Right lobe of liver (tissue), 6 donors: ENCODE measurements at regions not wholly inside any gene's neighbourhood (a gene's known extent, or its start where the extent isn't known, plus 50 kb on each side); places are given as distances from the start of the nearest gene placed in this dataset.

Experiments used
- ATAC-seq, 4 donors: fragments of 200-7000 bp; cut with Tn5 transposase; one replicate each; pipeline ENCODE4 v1.9.1; 2020; ENCODE audit warnings: mild to moderate bottlenecking in 4 of 4, moderate library complexity in 4 of 4
- DNase-seq, 3 donors: peaks; one replicate each; pipeline ENCODE4 v3.0.0-alpha.2; 2020
- H3K27ac ChIP-seq, 3 donors: fragments of 200-600 bp; one replicate each; pipeline ENCODE4 v1.8.0; 2022
- H3K27me3 ChIP-seq, 2 donors: fragments of 200-600 bp; one replicate each; pipeline ENCODE4 v1.8.0; 2022
- H3K36me3 ChIP-seq, 4 donors: fragments of 200-600 bp; sonication (generic) in 1 of 4; one replicate each; pipeline versions ENCODE4 v1.5.1 to v1.8.0; 2017 to 2022; ENCODE audit warnings: control low read depth in 1 of 4
- H3K4me1 ChIP-seq, 4 donors: fragments of 200-600 bp; sonication (generic) in 1 of 4; one replicate each; pipeline versions ENCODE4 v1.5.1 to v1.8.0; 2017 to 2022; ENCODE audit warnings: control low read depth in 1 of 4
- H3K4me3 ChIP-seq, 3 donors: fragments of 200-600 bp; one replicate each; pipeline ENCODE4 v1.8.0; 2022
- H3K9me3 ChIP-seq, 4 donors: fragments of 200-600 bp; sonication (generic) in 1 of 4; one replicate each; pipeline versions ENCODE4 v1.5.1 to v1.8.0; 2017 to 2022; ENCODE audit warnings: control low read depth in 1 of 4
- POLR2A ChIP-seq: fragments of 450-650 bp; IDR thresholded peaks from one replicate; pipeline ENCODE4 v1.6.1; 2017; ENCODE audit warnings: antibody characterized with exemption, mild to moderate bottlenecking
- WGBS: methylation state at CpG from one replicate; pipeline ENCODE4 v1.1.6; 2018; ENCODE audit warnings: low coverage, low lambda C conversion rate; ENCODE audit not compliant: insufficient coverage; ENCODE audit errors: missing lambda C conversion rate; 5-methylcytosine and 5-hydroxymethylcytosine counted together
- intact Hi-C, 2 donors: fragments of 100-400 bp; cut with DNase I; formaldehyde crosslinking; loops; one replicate each; pipeline versions ENCODE4 v1.11.2 to v1.14.1; 2022
- TF ChIP-seq, protein P1 (sequence below), 4 donors: fragments of 200-600 bp in 3 of 4; fragments of 450-650 bp in 1 of 4; IDR thresholded peaks; one replicate each; pipeline versions ENCODE4 v1.5.1 to v1.8.0; 2016 to 2022; ENCODE audit warnings: antibody characterized with exemption in 4 of 4, mild to moderate bottlenecking in 2 of 4
- donor health status: DM: no; HTN: yes; CAD: no.
- donor health status: DM: no; HTN: no; CAD: no.
- donor health status: DM: no; HTN: no; CAD: no.
- donor health status: DM: no; HTN: yes; CAD: no.
- donor health status: DM: no; HTN: yes; CAD: no.

DNA sequence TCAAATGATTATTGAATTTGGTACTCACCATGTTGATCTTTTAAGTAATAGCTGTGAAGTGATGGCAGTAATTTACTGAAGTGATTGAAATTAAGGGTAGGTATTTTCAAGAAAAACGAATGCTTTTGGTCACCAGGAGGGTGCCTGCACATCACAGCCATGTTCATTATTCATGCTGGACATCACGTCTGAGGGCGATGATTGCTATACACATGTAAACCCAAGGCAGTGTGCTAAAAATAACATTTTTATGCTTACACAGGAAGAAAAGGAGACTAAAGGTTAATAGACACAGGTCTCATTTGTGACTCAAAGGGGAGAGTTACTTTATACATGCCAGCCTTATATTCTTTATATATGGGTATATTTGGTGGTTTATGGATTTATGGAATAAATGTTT lies 1146.0 kb downstream of the NLGN4X start:
- Histone ChIP-seq H3K9me3 (no peaks in the 10 kb centered on the region), H3K36me3 (no peaks in the 10 kb centered on the region), H3K4me3 (no peak overlapping the region), H3K4me1 (no peaks in the 10 kb centered on the region), H3K27me3 (no peaks in the 10 kb centered on the region), H3K27ac (no peak overlapping the region)
- ATAC-seq: no peak
- DNase-seq: no peak
- 41% methylated on average over 3 of the region's 3 CpGs for WGBS
- TF ChIP-seq, protein P1, sequence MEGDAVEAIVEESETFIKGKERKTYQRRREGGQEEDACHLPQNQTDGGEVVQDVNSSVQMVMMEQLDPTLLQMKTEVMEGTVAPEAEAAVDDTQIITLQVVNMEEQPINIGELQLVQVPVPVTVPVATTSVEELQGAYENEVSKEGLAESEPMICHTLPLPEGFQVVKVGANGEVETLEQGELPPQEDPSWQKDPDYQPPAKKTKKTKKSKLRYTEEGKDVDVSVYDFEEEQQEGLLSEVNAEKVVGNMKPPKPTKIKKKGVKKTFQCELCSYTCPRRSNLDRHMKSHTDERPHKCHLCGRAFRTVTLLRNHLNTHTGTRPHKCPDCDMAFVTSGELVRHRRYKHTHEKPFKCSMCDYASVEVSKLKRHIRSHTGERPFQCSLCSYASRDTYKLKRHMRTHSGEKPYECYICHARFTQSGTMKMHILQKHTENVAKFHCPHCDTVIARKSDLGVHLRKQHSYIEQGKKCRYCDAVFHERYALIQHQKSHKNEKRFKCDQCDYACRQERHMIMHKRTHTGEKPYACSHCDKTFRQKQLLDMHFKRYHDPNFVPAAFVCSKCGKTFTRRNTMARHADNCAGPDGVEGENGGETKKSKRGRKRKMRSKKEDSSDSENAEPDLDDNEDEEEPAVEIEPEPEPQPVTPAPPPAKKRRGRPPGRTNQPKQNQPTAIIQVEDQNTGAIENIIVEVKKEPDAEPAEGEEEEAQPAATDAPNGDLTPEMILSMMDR (IDR thresholded peaks at IDR 0.05): no peak
- no peak for TF ChIP-seq POLR2A
- intact Hi-C loops: no loop called here

DNA sequence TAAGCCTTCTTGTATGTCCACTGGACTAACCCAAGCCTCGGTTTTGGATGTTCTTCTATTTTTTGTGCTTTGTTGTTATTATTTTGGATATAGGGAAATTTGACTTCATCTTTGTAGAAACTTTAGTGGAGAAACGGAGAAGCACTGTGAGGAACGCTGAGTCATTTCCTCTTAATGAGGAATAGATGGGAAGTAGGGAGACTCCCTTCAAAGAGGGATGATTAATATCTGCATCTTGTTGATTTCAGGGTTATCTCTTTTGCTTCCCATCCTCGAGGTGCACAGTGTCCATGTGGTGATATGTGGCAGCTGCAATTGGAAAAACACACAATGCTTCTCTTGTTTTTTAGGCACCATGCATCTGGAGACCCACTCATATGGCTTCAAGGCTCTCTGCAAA lies 1147.9 kb downstream of the NLGN4X start:
- WGBS: 21% methylated on average over 4 of the region's 4 CpGs
- Histone ChIP-seq H3K9me3 (no peaks in the 10 kb centered on the region), H3K4me1 (no peaks in the 10 kb centered on the region), H3K4me3 (no peak overlapping the region), H3K27me3 (no peaks in the 10 kb centered on the region), H3K36me3 (no peaks in the 10 kb centered on the region), H3K27ac (no peak overlapping the region)
- TF ChIP-seq, protein P1 (IDR thresholded peaks at IDR 0.05): no peak
- TF ChIP-seq POLR2A: no peak
- DNase-seq (no peak), ATAC-seq (no peak)
- intact Hi-C loops: no loop called here

DNA sequence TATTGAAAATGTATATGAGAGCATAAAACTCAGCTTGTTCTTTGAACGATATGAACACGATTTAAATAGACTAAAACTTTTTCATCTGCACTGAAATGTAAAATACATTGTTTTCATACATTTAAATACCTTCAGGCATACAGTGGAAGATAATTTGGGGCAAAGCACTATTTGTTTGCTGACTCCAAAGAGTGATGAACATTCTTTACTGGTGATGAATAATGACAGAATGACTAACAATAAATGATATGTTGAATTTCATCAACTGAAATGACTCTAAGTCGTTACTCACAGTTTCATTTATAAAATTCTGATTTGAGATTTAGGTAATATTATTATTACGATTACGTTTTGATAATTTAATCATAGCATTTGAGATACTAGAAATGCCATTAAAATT lies 1160.1 kb downstream of the NLGN4X start:
- DNase-seq: no peak
- Histone ChIP-seq H3K4me1 (no peaks in the 10 kb centered on the region), H3K27ac (no peak overlapping the region), H3K9me3 (no peaks in the 10 kb centered on the region), H3K4me3 (no peak overlapping the region), H3K36me3 (no peaks in the 10 kb centered on the region), H3K27me3 (no peaks in the 10 kb centered on the region)
- intact Hi-C loops: no loop called here
- WGBS: 34% methylated on average over 5 of the region's 5 CpGs
- TF ChIP-seq, protein P1 (IDR thresholded peaks at IDR 0.05): no peak
- TF ChIP-seq POLR2A: no peak
- ATAC-seq: no peak

DNA sequence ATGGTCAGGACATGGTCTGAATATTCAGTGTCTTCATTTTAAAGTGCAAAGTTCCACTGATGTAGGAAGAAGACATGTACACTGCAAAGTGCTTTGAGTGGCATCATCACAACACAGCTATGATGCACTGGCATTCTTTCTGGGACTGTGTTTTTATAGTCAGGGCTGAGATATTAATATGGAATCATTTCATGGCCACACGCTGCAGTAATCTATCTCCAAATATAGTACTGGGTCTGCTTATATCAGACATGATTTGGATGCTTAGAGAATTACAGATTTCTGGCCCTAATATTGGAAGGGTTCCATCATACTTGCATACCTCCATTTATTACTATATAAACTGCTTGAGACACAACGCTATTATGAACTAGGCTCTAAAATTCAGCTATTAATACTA lies 1170.9 kb downstream of the NLGN4X start:
- intact Hi-C loops: no loop called here
- Histone ChIP-seq H3K4me3 (no peak overlapping the region), H3K27ac (no peak overlapping the region), H3K9me3 (no peaks in the 10 kb centered on the region), H3K4me1 (no peaks in the 10 kb centered on the region), H3K27me3 (no peaks in the 10 kb centered on the region), H3K36me3 (no peaks in the 10 kb centered on the region)
- TF ChIP-seq, protein P1 (IDR thresholded peaks at IDR 0.05): no peak
- no peak for TF ChIP-seq POLR2A
- 32% methylated on average over 2 of the region's 2 CpGs for WGBS
- DNase-seq (no peak), ATAC-seq (no peak)

DNA sequence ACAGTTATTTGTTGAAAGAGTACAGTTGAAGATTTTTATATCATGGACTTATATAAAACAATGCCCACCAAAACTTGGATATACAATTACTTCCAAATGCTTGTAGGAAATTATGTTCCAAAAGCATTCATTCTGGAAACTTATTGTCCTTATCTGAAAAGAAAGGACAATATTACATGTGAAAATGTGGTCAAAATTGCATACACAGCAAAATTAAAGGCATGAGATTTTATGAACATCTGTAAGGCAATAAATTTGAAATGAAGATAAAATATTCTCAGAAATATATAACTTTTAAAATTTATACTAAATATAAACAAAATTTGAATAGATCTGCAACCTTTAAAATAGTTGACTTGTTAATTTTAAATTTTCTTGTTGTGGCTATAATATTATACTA lies 1173.8 kb downstream of the NLGN4X start:
- no peak overlapping the region for H3K4me3 ChIP-seq
- H3K27ac ChIP-seq: no peak overlapping the region
- DNase-seq (no peak), ATAC-seq (no peak)
- H3K9me3 ChIP-seq: no peaks in the 10 kb centered on the region
- H3K4me1 ChIP-seq: no peaks in the 10 kb centered on the region
- TF ChIP-seq, protein P1 (IDR thresholded peaks at IDR 0.05): no peak
- no peak for TF ChIP-seq POLR2A
- no peaks in the 10 kb centered on the region for H3K36me3 ChIP-seq
- intact Hi-C loops: no loop called here
- no peaks in the 10 kb centered on the region for H3K27me3 ChIP-seq
